B cell (primary cell): ENCODE measurements at regions not wholly inside any gene's neighbourhood (a gene's known extent, or its start where the extent isn't known, plus 50 kb on each side); places are given as distances from the start of the nearest gene placed in this dataset.

Experiments
- ATAC-seq: fragments of 200-7000 bp; cut with Tn5 transposase; one replicate; pipeline ENCODE4 v1.10.0; 2021; ENCODE audit warnings: low read depth, mild to moderate bottlenecking, moderate number of reproducible peaks, moderate library complexity
- CTCF ChIA-PET: fragments of 350-600 bp; sonication (Branson Sonifier 250); formaldehyde crosslinking; loops from one replicate; lab custom pipeline; 2021; ENCODE audit warnings: antibody characterized with exemption, inconsistent platforms; lab: Charles Lee
- POLR2A ChIA-PET: fragments of 350-600 bp; sonication (Branson Sonifier 250); formaldehyde crosslinking; loops from one replicate; lab custom pipeline; 2021; ENCODE audit warnings: antibody characterized with exemption; lab: Charles Lee
- DNase-seq: peaks from one replicate; pipeline ENCODE4 v3.0.0; 2013
- H2AFZ ChIP-seq: 2 replicates; pipeline ENCODE4 v1.6.1; 2012; ENCODE audit warnings: mild to moderate bottlenecking, low read depth, low read length; ENCODE audit not compliant: insufficient read depth, poor library complexity, severe bottlenecking
- H3K27ac ChIP-seq, 2 donors: 1 replicate in 1 of 2; 2 replicates in 1 of 2; pipeline ENCODE4 v1.5.1; 2012 to 2013; ENCODE audit warnings: low read length in 2 of 2, mild to moderate bottlenecking in 2 of 2, moderate library complexity in 1 of 2
- H3K27me3 ChIP-seq, 4 experiments: fragments of 200-600 bp in 1 of 4; sonication (generic) in 1 of 4; replicated peaks in 1 of 4; 1 replicate in 2 of 4; 2 replicates in 2 of 4; pipeline versions ENCODE4 v1.6.1 to v1.7.0; 2013 to 2016; ENCODE audit warnings: low read length in 3 of 4, mild to moderate bottlenecking in 2 of 4, mixed read lengths in 1 of 4, moderate library complexity in 1 of 4; ENCODE audit not compliant: insufficient read depth in 4 of 4, control insufficient read depth in 3 of 4; ENCODE audit errors: control extremely low read depth in 1 of 4
- H3K36me3 ChIP-seq, 2 experiments: replicated peaks in 1 of 2; 1 replicate in 1 of 2; 2 replicates in 1 of 2; pipeline versions ENCODE4 v1.6.1 to v1.7.1; 2013; ENCODE audit warnings: low read length in 1 of 2; ENCODE audit not compliant: insufficient read depth in 2 of 2, control insufficient read depth in 1 of 2; ENCODE audit errors: control extremely low read depth in 1 of 2, extremely low read depth in 1 of 2
- H3K4me1 ChIP-seq, 2 donors: fragments of 200-600 bp in 1 of 2; sonication (generic) in 1 of 2; 1 replicate in 1 of 2; 2 replicates in 1 of 2; pipeline versions ENCODE4 v1.5.1 to v1.6.1; 2013 to 2017; ENCODE audit warnings: low read length in 2 of 2; ENCODE audit not compliant: control insufficient read depth in 2 of 2, insufficient read depth in 2 of 2
- H3K4me2 ChIP-seq: replicated peaks from 2 replicates; pipeline ENCODE3; 2012; ENCODE audit warnings: mild to moderate bottlenecking, low read depth, low read length; ENCODE audit not compliant: poor library complexity, severe bottlenecking
- H3K4me3 ChIP-seq, 5 experiments: fragments of 200-600 bp in 1 of 5; sonication (generic) in 1 of 5; 1 replicate in 3 of 5; 2 replicates in 2 of 5; pipeline versions ENCODE4 v1.5.1 to v1.7.0; 2011 to 2016; ENCODE audit warnings: low read length in 4 of 5, mild to moderate bottlenecking in 4 of 5, low read depth in 2 of 5, control low read depth in 1 of 5, moderate library complexity in 1 of 5; ENCODE audit not compliant: insufficient read depth in 1 of 5; ENCODE audit errors: control extremely low read depth in 1 of 5, extremely low read depth in 1 of 5
- H3K79me2 ChIP-seq: fragments of 200-600 bp; sonication (generic); one replicate; pipeline ENCODE4 v1.6.0; 2016; ENCODE audit warnings: low read length; ENCODE audit not compliant: control insufficient read depth, insufficient read depth
- H3K9ac ChIP-seq: fragments of 200-600 bp; sonication (generic); 2 replicates; pipeline ENCODE4 v1.6.1; 2017; ENCODE audit warnings: mild to moderate bottlenecking, low read length, moderate library complexity
- H3K9me3 ChIP-seq, 3 donors: one replicate each; pipeline versions ENCODE4 v1.6.1 to v1.7.1; 2013; ENCODE audit warnings: low read length in 2 of 3; ENCODE audit not compliant: control insufficient read depth in 2 of 3, insufficient read depth in 1 of 3; ENCODE audit errors: control extremely low read depth in 1 of 3
- H4K20me1 ChIP-seq: 2 replicates; pipeline ENCODE4 v1.6.0; 2012; ENCODE audit warnings: mild to moderate bottlenecking, low read length; ENCODE audit not compliant: insufficient read depth, control insufficient read depth, poor library complexity, severe bottlenecking
- H3K27ac Mint-ChIP-seq: one replicate; pipeline ENCODE4 v1.8.0; 2021; ENCODE audit warnings: mixed read lengths
- H3K27me3 Mint-ChIP-seq: one replicate; pipeline ENCODE4 v1.8.0; 2021; ENCODE audit warnings: mixed read lengths
- H3K4me1 Mint-ChIP-seq: one replicate; pipeline ENCODE4 v1.8.0; 2021; ENCODE audit warnings: mixed read lengths
- H3K4me3 Mint-ChIP-seq: one replicate; pipeline ENCODE4 v1.8.0; 2021; ENCODE audit warnings: mixed read lengths
- H3K9me3 Mint-ChIP-seq: one replicate; pipeline ENCODE4 v1.8.0; 2022; ENCODE audit warnings: mixed read lengths; ENCODE audit not compliant: insufficient read depth
- CTCF ChIP-seq: fragments of 200-600 bp; IDR thresholded peaks from one replicate; pipeline ENCODE4 v1.8.0; 2022; ENCODE audit warnings: antibody characterized with exemption, mild to moderate bottlenecking
- EZH2 ChIP-seq: IDR thresholded peaks from 2 replicates; pipeline ENCODE4 v1.6.1; 2012; ENCODE audit warnings: borderline replicate concordance, low read depth, mild to moderate bottlenecking, moderate library complexity, low read length; ENCODE audit not compliant: insufficient read depth, poor library complexity, severe bottlenecking
- WGBS: methylation state at CpG from one replicate; pipeline ENCODE4 v1.1.5; 2013; ENCODE audit warnings: missing lambda C conversion rate; ENCODE audit not compliant: insufficient coverage; 5-methylcytosine and 5-hydroxymethylcytosine counted together
- intact Hi-C: fragments of 100-400 bp; cut with micrococcal nuclease; formaldehyde crosslinking; loops from one replicate; pipeline ENCODE4 v1.10.0; 2022

- H3K79me2 ChIP-seq: no peaks in the 10 kb centered on the region
- H3K36me3 ChIP-seq: no peaks in the 10 kb centered on the region
- no peaks in the 10 kb centered on the region for H3K4me1 ChIP-seq
- no peak overlapping the region for H3K27ac ChIP-seq
- TF ChIP-seq EZH2 (no peak), CTCF (no peak)
- Mint-ChIP-seq H3K27ac (no peak overlapping the region), H3K4me3 (no peak overlapping the region), H3K9me3 (peaks cover 2% of the 10 kb centered on the region), H3K4me1 (no peaks in the 10 kb centered on the region), H3K27me3 (peaks cover 24% of the 10 kb centered on the region)
- ATAC-seq: no peak
- no peak for DNase-seq
- ChIA-PET POLR2A (no interaction called here), CTCF (no interaction called here)
- WGBS: 88% methylated on average over 3 of the region's 3 CpGs
- H4K20me1 ChIP-seq: no peaks in the 10 kb centered on the region
- no peaks in the 10 kb centered on the region for H3K27me3 ChIP-seq
- H3K4me2 ChIP-seq: no peak overlapping the region
- H2AFZ ChIP-seq: no peak overlapping the region
- peaks cover 0 to 5% (median 3%) of the 10 kb centered on the region in 3 donors for H3K9me3 ChIP-seq
- no peak overlapping the region for H3K9ac ChIP-seq
- no peak overlapping the region for H3K4me3 ChIP-seq
- intact Hi-C loops: no loop called here
These were observed 229.9 kb downstream of the PTPRU start for GRCh38 chr1:29466258-29466657.

DNA sequence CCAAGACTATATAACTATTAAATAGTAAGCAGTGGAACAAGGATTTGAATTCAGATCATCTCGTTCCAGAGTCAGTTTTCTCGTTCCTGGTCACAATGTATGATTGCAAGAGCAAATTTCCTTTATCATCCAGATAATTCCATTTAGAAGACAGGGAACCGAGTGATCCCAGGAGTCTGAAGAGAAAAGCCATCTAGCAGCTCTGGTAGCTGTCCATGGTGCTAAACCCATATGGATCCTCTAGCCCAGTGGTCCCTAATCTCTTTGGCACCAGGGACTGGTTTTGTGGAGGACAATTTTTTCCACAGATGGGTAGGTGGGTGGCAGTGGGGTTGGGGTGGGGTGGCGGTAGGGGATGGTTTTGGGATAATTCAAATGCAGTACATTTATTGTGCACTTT lies 229.4 kb downstream of the PTPRU start:
- intact Hi-C loops: no loop called here
- WGBS: 83% methylated on average over 1 of the region's 4 CpGs

More for the DNA sequence above, 229.4 kb downstream of the PTPRU start:
- peaks cover 21% of the 10 kb centered on the region for H3K27me3 Mint-ChIP-seq
- no peak for DNase-seq
- TF ChIP-seq EZH2: no peak
- no peak for TF ChIP-seq CTCF
- H3K27ac Mint-ChIP-seq: no peak overlapping the region
- Histone ChIP-seq H3K79me2 (no peaks in the 10 kb centered on the region), H4K20me1 (no peaks in the 10 kb centered on the region), H3K9me3 (peaks cover 0 to 5% (median 3%) of the 10 kb centered on the region in 3 donors), H3K27ac (no peak overlapping the region), H3K4me1 (no peaks in the 10 kb centered on the region), H2AFZ (no peak overlapping the region), H3K9ac (no peak overlapping the region), H3K36me3 (no peaks in the 10 kb centered on the region), H3K27me3 (no peaks in the 10 kb centered on the region), H3K4me2 (no peak overlapping the region), H3K4me3 (no peak overlapping the region)
- H3K4me3 Mint-ChIP-seq: no peak overlapping the region
- no peak for ATAC-seq
- POLR2A ChIA-PET: no interaction called here
- peaks cover 2% of the 10 kb centered on the region for H3K9me3 Mint-ChIP-seq
- no peaks in the 10 kb centered on the region for H3K4me1 Mint-ChIP-seq
- CTCF ChIA-PET: no interaction called here
